MM.1S (cell line): ENCODE measurements at regions not wholly inside any gene's neighbourhood (a gene's known extent, or its start where the extent isn't known, plus 50 kb on each side); places are given as distances from the start of the nearest gene placed in this dataset.

Experiments
- DNase-seq: peaks from one replicate; pipeline ENCODE4 v3.0.0-alpha.2; 2015
- H2AFZ ChIP-seq: fragments of 300-600 bp; sonication (generic); 2 replicates; pipeline ENCODE4 v1.6.0; 2016; ENCODE audit warnings: antibody characterized with exemption, low read length
- H3F3A ChIP-seq: fragments of 300-600 bp; sonication (generic); 2 replicates; pipeline ENCODE4 v1.6.1; 2016; ENCODE audit warnings: mild to moderate bottlenecking, antibody characterized with exemption, low read length, moderate library complexity, mixed read lengths; ENCODE audit not compliant: insufficient read depth
- H3K27ac ChIP-seq: fragments of 300-600 bp; sonication (generic); 2 replicates; pipeline ENCODE4 v1.5.1; 2016; ENCODE audit warnings: mild to moderate bottlenecking, low read length
- H3K27me3 ChIP-seq: fragments of 300-600 bp; sonication (generic); replicated peaks from 2 replicates; pipeline ENCODE4 v1.6.0; 2016; ENCODE audit warnings: low read length; ENCODE audit not compliant: insufficient read depth
- H3K36me3 ChIP-seq: fragments of 300-600 bp; sonication (generic); replicated peaks from 2 replicates; pipeline ENCODE4 v1.6.1; 2016; ENCODE audit warnings: mild to moderate bottlenecking, low read length, mixed read lengths; ENCODE audit not compliant: insufficient read depth
- H3K4me1 ChIP-seq: fragments of 300-600 bp; sonication (generic); 2 replicates; pipeline ENCODE4 v1.6.1; 2016; ENCODE audit warnings: low read length, mixed read lengths
- H3K4me2 ChIP-seq: fragments of 300-600 bp; sonication (generic); 2 replicates; pipeline ENCODE4 v1.6.0; 2016; ENCODE audit warnings: low read depth, low read length
- H3K4me3 ChIP-seq: fragments of 300-600 bp; sonication (generic); 2 replicates; pipeline ENCODE4 v1.5.1; 2016; ENCODE audit warnings: low read length, mixed read lengths
- H3K79me2 ChIP-seq: fragments of 300-600 bp; sonication (generic); 2 replicates; pipeline ENCODE4 v1.6.1; 2016; ENCODE audit warnings: mixed run types, low read length, mixed read lengths
- H3K9ac ChIP-seq: fragments of 300-600 bp; sonication (generic); 2 replicates; pipeline ENCODE4 v1.6.1; 2016; ENCODE audit warnings: low read length, mixed read lengths
- H3K9me2 ChIP-seq: fragments of 300-600 bp; sonication (generic); replicated peaks from 2 replicates; pipeline ENCODE4 v1.6.1; 2016; ENCODE audit warnings: mild to moderate bottlenecking, low read length, mixed read lengths; ENCODE audit not compliant: insufficient read depth
- H3K9me3 ChIP-seq: fragments of 300-600 bp; sonication (generic); replicated peaks from 2 replicates; pipeline ENCODE4 v1.6.1; 2016; ENCODE audit warnings: mild to moderate bottlenecking, low read length, mixed read lengths; ENCODE audit not compliant: insufficient read depth
- H4K20me1 ChIP-seq: fragments of 300-600 bp; sonication (generic); 2 replicates; pipeline ENCODE4 v1.6.1; 2016; ENCODE audit warnings: mild to moderate bottlenecking, low read length, moderate library complexity, mixed read lengths; ENCODE audit not compliant: insufficient read depth
- EZH2 ChIP-seq: fragments of 300-600 bp; sonication (generic); optimal IDR thresholded peaks from 2 replicates; pipeline ENCODE3; 2017; ENCODE audit warnings: low read depth, mild to moderate bottlenecking, antibody characterized with exemption, low read length, mixed read lengths
- EZH2phosphoT487 ChIP-seq: fragments of 300-600 bp; sonication (generic); IDR thresholded peaks from 2 replicates; pipeline ENCODE4 v1.6.1; 2018; ENCODE audit warnings: antibody characterized with exemption, low read length
- TF ChIP-seq, protein P1 (sequence below): fragments of 300-600 bp; sonication (generic); IDR thresholded peaks from 2 replicates; pipeline ENCODE4 v1.5.1; 2016; ENCODE audit warnings: antibody characterized with exemption, low read length, mixed read lengths

DNA sequence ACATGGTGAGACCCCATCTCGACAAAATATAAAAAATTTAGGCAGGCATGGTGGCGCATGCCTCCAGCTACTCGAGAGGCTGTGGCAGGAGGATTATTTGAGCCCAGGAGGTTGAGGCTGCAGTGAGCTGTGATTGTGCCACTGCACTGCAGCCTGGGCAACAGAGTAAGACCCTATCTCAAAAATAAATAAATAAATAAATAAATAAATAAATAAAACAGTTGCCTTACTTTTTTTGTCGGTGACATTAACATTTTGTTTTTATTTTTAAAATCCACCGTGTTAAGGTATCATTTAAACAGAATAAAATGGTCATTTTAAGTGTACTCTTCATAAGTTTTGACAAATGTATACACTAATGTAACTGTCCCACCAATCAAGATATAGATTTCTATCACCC, 57.0 kb downstream of the RASL11A start:
- H3K9me3 ChIP-seq = no peaks in the 10 kb centered on the region
- H2AFZ ChIP-seq = no peak overlapping the region
- no peak overlapping the region for H3K4me3 ChIP-seq
- H3K36me3 ChIP-seq = no peaks in the 10 kb centered on the region
- H3F3A ChIP-seq = no peaks in the 10 kb centered on the region
- no peaks in the 10 kb centered on the region for H3K4me1 ChIP-seq
- TF ChIP-seq, protein P1, sequence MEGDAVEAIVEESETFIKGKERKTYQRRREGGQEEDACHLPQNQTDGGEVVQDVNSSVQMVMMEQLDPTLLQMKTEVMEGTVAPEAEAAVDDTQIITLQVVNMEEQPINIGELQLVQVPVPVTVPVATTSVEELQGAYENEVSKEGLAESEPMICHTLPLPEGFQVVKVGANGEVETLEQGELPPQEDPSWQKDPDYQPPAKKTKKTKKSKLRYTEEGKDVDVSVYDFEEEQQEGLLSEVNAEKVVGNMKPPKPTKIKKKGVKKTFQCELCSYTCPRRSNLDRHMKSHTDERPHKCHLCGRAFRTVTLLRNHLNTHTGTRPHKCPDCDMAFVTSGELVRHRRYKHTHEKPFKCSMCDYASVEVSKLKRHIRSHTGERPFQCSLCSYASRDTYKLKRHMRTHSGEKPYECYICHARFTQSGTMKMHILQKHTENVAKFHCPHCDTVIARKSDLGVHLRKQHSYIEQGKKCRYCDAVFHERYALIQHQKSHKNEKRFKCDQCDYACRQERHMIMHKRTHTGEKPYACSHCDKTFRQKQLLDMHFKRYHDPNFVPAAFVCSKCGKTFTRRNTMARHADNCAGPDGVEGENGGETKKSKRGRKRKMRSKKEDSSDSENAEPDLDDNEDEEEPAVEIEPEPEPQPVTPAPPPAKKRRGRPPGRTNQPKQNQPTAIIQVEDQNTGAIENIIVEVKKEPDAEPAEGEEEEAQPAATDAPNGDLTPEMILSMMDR = no peak
- H3K27me3 ChIP-seq = no peaks in the 10 kb centered on the region
- H3K9ac ChIP-seq = no peak overlapping the region
- H3K27ac ChIP-seq = no peak overlapping the region
- H3K4me2 ChIP-seq = no peak overlapping the region
- DNase-seq = no peak
- no peaks in the 10 kb centered on the region for H3K79me2 ChIP-seq
- H4K20me1 ChIP-seq = no peaks in the 10 kb centered on the region
- H3K9me2 ChIP-seq = no peaks in the 10 kb centered on the region

DNA sequence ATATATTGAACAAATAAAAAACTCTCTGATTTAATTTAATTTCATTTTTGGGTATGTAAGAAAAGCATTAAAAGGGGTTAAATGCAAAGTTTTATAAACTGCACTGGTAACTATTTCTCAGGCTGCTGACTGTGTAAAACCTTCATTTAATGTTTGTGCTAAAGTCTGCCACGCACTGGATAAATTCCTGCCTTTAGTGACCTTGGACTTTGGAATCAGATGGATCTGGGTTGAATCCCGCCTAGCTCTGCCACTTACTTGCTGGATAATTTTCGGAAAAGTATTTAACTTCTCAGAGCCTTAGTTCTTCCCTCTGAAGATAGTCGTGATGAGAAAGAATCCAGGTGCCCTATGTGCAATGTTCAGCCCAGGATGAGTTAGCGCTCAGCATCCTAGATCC, 58.6 kb downstream of the RASL11A start:
- no peaks in the 10 kb centered on the region for H4K20me1 ChIP-seq

DNA sequence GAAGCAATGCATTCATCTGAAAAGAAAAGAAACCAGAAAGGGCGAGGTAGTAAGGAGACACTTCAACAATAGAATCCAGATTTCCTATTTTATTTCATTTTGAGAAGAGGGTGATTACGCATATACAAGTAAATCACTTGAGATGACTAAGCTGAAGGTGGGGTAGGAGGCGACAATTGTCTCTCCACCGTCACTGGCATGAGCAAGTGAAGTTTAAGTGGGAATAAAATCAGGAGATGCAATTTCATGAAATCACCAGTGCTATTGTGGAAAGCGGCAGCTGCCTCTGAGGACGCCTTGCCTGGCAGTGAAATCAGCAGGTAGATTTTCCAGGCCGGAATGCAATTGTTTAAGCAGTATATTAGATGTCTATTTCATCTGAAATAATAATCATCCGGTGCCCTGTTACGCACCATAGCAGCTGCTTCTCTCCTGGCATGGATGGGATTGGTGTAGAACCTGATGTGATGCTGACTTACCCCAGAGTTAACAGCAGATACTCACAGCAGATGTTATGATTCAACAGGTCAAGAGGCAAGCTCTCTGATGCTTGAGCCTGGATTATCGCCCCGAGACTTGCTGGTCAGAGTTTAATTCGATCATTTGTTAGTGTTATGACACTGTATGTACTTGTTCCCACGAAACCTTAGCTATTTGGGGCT, 64.3 kb downstream of the RASL11A start:
- H3K27ac ChIP-seq = no peak overlapping the region
- no peaks in the 10 kb centered on the region for H3K27me3 ChIP-seq
- H3K79me2 ChIP-seq = no peaks in the 10 kb centered on the region
- H3K36me3 ChIP-seq = no peaks in the 10 kb centered on the region
- H4K20me1 ChIP-seq = no peaks in the 10 kb centered on the region
- H3K4me1 ChIP-seq = no peaks in the 10 kb centered on the region
- no peaks in the 10 kb centered on the region for H3K9me3 ChIP-seq
- H3K9ac ChIP-seq = no peak overlapping the region
- no peak for DNase-seq
- H3F3A ChIP-seq = no peaks in the 10 kb centered on the region
- no peak overlapping the region for H2AFZ ChIP-seq
- no peak overlapping the region for H3K4me3 ChIP-seq
- TF ChIP-seq EZH2phosphoT487 (no peak), EZH2 (no peak)
- TF ChIP-seq, protein P1 = no peak
- H3K4me2 ChIP-seq = no peak overlapping the region
- no peaks in the 10 kb centered on the region for H3K9me2 ChIP-seq

More for the DNA sequence above, 58.6 kb downstream of the RASL11A start:
- no peaks in the 10 kb centered on the region for H3K79me2 ChIP-seq
- H3K27me3 ChIP-seq = no peaks in the 10 kb centered on the region
- H3K9ac ChIP-seq = no peak overlapping the region
- no peaks in the 10 kb centered on the region for H3F3A ChIP-seq
- no peak overlapping the region for H3K4me2 ChIP-seq
- H3K36me3 ChIP-seq = no peaks in the 10 kb centered on the region
- no peak for TF ChIP-seq EZH2phosphoT487
- TF ChIP-seq, protein P1 = no peak
- TF ChIP-seq EZH2 = no peak
- DNase-seq = no peak
- H3K9me3 ChIP-seq = no peaks in the 10 kb centered on the region
- no peaks in the 10 kb centered on the region for H3K4me1 ChIP-seq
- no peaks in the 10 kb centered on the region for H3K9me2 ChIP-seq
- H2AFZ ChIP-seq = no peak overlapping the region
- H3K4me3 ChIP-seq = no peak overlapping the region
- no peak overlapping the region for H3K27ac ChIP-seq
